Transverse colon (tissue), 3 donors: ENCODE measurements at regions not wholly inside any gene's neighbourhood (a gene's known extent, or its start where the extent isn't known, plus 50 kb on each side); places are given as distances from the start of the nearest gene placed in this dataset.

ENCODE experiments used
- CTCF ChIP-seq, 5 experiments: fragments of 200-600 bp in 3 of 5; fragments of 450-650 bp in 2 of 5; sonication (generic) in 3 of 5; IDR thresholded peaks; 1 replicate in 2 of 5; 2 replicates in 3 of 5; pipeline ENCODE4 v1.5.1; 2016 to 2017; ENCODE audit warnings: antibody characterized with exemption in 5 of 5, inconsistent platforms in 3 of 5, mild to moderate bottlenecking in 2 of 5, moderate library complexity in 1 of 5
- EP300 ChIP-seq: sonication (generic); formaldehyde crosslinking; IDR thresholded peaks from one replicate; pipeline ENCODE4 v1.6.1; 2017; ENCODE audit warnings: antibody characterized with exemption, low read depth
- POLR2A ChIP-seq: fragments of 450-650 bp; IDR thresholded peaks from one replicate; pipeline ENCODE4 v1.6.1; 2016; ENCODE audit warnings: antibody characterized with exemption, mild to moderate bottlenecking, moderate library complexity

- TF ChIP-seq CTCF (IDR thresholded peaks at IDR 0.05): no peak
- no peak for TF ChIP-seq EP300
- no peak for TF ChIP-seq POLR2A
Measured at GRCh38 chr2:217448860-217449259, 553.9 kb downstream of the TNS1 start.
